ENCODE measurements at regions not wholly inside any gene's neighbourhood (a gene's known extent, or its start where the extent isn't known, plus 50 kb on each side); places are given as distances from the start of the nearest gene placed in this dataset.

- TF ChIP-seq EZH2phosphoT487 (IDR thresholded peaks at IDR 0.05; ENCODE audit: low read depth) (no peak), CTCF (IDR thresholded peaks at IDR 0.05; ENCODE audit: low read depth, low read length) (no peak)
- Histone ChIP-seq H3K79me2 (ENCODE audit: low read length) (no peaks in the 10 kb centered on the region), H3K9ac (ENCODE audit: low read length) (no peak overlapping the region), H3K9me3 (ENCODE audit: insufficient read depth, low read length) (no peaks in the 10 kb centered on the region), H2AFZ (ENCODE audit: low read depth, low read length) (no peak overlapping the region), H3K4me3 (ENCODE audit: low read length) (no peak overlapping the region), H3K4me1 (ENCODE audit: low read length) (peaks cover 5% of the 10 kb centered on the region; the same call in 1 of the 2 replicates), H3K27ac (ENCODE audit: low read length) (no peak overlapping the region), H4K20me1 (ENCODE audit: insufficient read depth, low read length) (no peaks in the 10 kb centered on the region), H3K27me3 (ENCODE audit: low read depth, low read length) (peaks cover 19% of the 10 kb centered on the region), H3K36me3 (replicated peaks; ENCODE audit: low read depth, low read length) (no peaks in the 10 kb centered on the region), H3K4me2 (ENCODE audit: low read length) (no peak overlapping the region)
Measured at GRCh38 chr11:15541079-15541478, 426.4 kb downstream of the INSC start.

- no peaks in the 10 kb centered on the region for H3K9me3 ChIP-seq (ENCODE audit: insufficient read depth, low read length)
- no peaks in the 10 kb centered on the region for H3K36me3 ChIP-seq (replicated peaks; ENCODE audit: low read depth, low read length)
- H3K4me3 ChIP-seq (ENCODE audit: low read length), result no peak overlapping the region
- H2AFZ ChIP-seq (ENCODE audit: low read depth, low read length), result no peak overlapping the region
- no peak overlapping the region for H3K9ac ChIP-seq (ENCODE audit: low read length)
- H3K27ac ChIP-seq (ENCODE audit: low read length), result no peak overlapping the region
- no peaks in the 10 kb centered on the region for H3K79me2 ChIP-seq (ENCODE audit: low read length)
- H4K20me1 ChIP-seq (ENCODE audit: insufficient read depth, low read length), result no peaks in the 10 kb centered on the region
- TF ChIP-seq EZH2phosphoT487 (IDR thresholded peaks at IDR 0.05; ENCODE audit: low read depth), result no peak
- no peak for TF ChIP-seq CTCF (IDR thresholded peaks at IDR 0.05; ENCODE audit: low read depth, low read length)
- peaks cover 5% of the 10 kb centered on the region; the same call in 1 of the 2 replicates for H3K4me1 ChIP-seq (ENCODE audit: low read length)
- no peak overlapping the region for H3K4me2 ChIP-seq (ENCODE audit: low read length)
- 0 out of 2 replicates have a peak, but pooled peaks cover 2% of the 10 kb centered on the region for H3K27me3 ChIP-seq (ENCODE audit: low read depth, low read length)
Measured at GRCh38 chr11:15544353-15544752, 429.6 kb downstream of the INSC start.

- Histone ChIP-seq H3K9me3 (ENCODE audit: insufficient read depth, low read length) (no peaks in the 10 kb centered on the region), H3K4me1 (ENCODE audit: low read length) (no peaks in the 10 kb centered on the region), H3K27me3 (ENCODE audit: low read depth, low read length) (peaks cover 7% of the 10 kb centered on the region), H3K36me3 (replicated peaks; ENCODE audit: low read depth, low read length) (no peaks in the 10 kb centered on the region), H3K9ac (ENCODE audit: low read length) (no peak overlapping the region), H2AFZ (ENCODE audit: low read depth, low read length) (no peak overlapping the region), H3K4me3 (ENCODE audit: low read length) (no peak overlapping the region), H3K27ac (ENCODE audit: low read length) (no peak overlapping the region), H4K20me1 (ENCODE audit: insufficient read depth, low read length) (no peaks in the 10 kb centered on the region), H3K4me2 (ENCODE audit: low read length) (no peak overlapping the region), H3K79me2 (ENCODE audit: low read length) (no peaks in the 10 kb centered on the region)
- TF ChIP-seq EZH2phosphoT487 (IDR thresholded peaks at IDR 0.05; ENCODE audit: low read depth), result no peak
- TF ChIP-seq CTCF (IDR thresholded peaks at IDR 0.05; ENCODE audit: low read depth, low read length), result no peak
Measured at GRCh38 chr11:15547685-15548084, 433.0 kb downstream of the INSC start.

GRCh38 chr11:15551901-15552851, 437.5 kb downstream of the INSC start:
- Histone ChIP-seq H3K9me3 (ENCODE audit: insufficient read depth, low read length) (no peaks in the 10 kb centered on the region), H3K4me3 (ENCODE audit: low read length) (no peak overlapping the region), H3K36me3 (replicated peaks; ENCODE audit: low read depth, low read length) (no peaks in the 10 kb centered on the region), H3K4me1 (ENCODE audit: low read length) (no peaks in the 10 kb centered on the region), H3K27me3 (ENCODE audit: low read depth, low read length) (peaks cover 13% of the 10 kb centered on the region), H3K4me2 (ENCODE audit: low read length) (no peak overlapping the region), H4K20me1 (ENCODE audit: insufficient read depth, low read length) (no peaks in the 10 kb centered on the region), H2AFZ (ENCODE audit: low read depth, low read length) (no peak overlapping the region), H3K27ac (ENCODE audit: low read length) (no peak overlapping the region), H3K9ac (ENCODE audit: low read length) (no peak overlapping the region), H3K79me2 (ENCODE audit: low read length) (no peaks in the 10 kb centered on the region)
- no peak for TF ChIP-seq CTCF (IDR thresholded peaks at IDR 0.05; ENCODE audit: low read depth, low read length)
- no peak for TF ChIP-seq EZH2phosphoT487 (IDR thresholded peaks at IDR 0.05; ENCODE audit: low read depth)
